ENCODE measurements at regions not wholly inside any gene's neighbourhood (a gene's known extent, or its start where the extent isn't known, plus 50 kb on each side); places are given as distances from the start of the nearest gene placed in this dataset.

- TF ChIP-seq CREB1 (CRISPR knock-in tag; IDR thresholded peaks at IDR 0.05; ENCODE audit: low read depth): no peak
- no peak for TF ChIP-seq ZNF462 (CRISPR knock-in tag; IDR thresholded peaks at IDR 0.05)
- TF ChIP-seq POLR2AphosphoS5 (IDR thresholded peaks at IDR 0.05; ENCODE audit: low read depth): no peak
- no peak for TF ChIP-seq CTCF (conservative IDR thresholded peaks at IDR 0.05; ENCODE audit: low read depth in 2 of 2)
- no peak for TF ChIP-seq JUNB (IDR thresholded peaks at IDR 0.05; ENCODE audit: unreplicated experiment)
- no peak for TF ChIP-seq EZH2 (IDR thresholded peaks at IDR 0.05; ENCODE audit: low read depth, unreplicated experiment)
- TF ChIP-seq EZH2phosphoT487 (IDR thresholded peaks at IDR 0.05; ENCODE audit: unreplicated experiment): no peak
Observed at GRCh38 chr14:65256714-65257113, 154.4 kb upstream of the MAX start.

Measured in GM23338 (cell line).